HG02884 (cell line): ENCODE measurements at regions not wholly inside any gene's neighbourhood (a gene's known extent, or its start where the extent isn't known, plus 50 kb on each side); places are given as distances from the start of the nearest gene placed in this dataset.

Source experiments
- ATAC-seq: cut with Tn5 transposase; IDR thresholded peaks from one replicate; pipeline ENCODE4 v1.9.1; 2021; ENCODE audit warnings: mild to moderate bottlenecking, moderate library complexity; ENCODE audit not compliant: unreplicated experiment

DNA sequence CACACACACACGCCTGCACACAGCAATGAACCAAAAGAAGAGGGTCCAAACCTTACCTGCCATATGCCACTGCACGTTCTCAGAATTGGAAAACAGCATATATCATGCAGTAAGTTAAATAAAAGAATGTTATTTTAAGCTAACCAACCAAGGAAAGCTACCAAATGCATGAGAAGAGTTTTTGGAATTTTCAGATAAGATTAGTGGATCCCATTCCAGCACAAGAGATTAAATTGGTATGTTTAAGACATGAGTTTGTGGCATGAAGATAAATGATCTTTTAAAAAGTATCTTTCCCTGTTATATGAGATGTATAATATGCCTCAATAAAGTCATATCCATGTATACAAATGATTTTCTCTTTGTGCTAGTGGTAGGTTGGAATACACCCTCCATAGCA is 811.4 kb downstream of the NR2F2 start:
- no peak for ATAC-seq

DNA sequence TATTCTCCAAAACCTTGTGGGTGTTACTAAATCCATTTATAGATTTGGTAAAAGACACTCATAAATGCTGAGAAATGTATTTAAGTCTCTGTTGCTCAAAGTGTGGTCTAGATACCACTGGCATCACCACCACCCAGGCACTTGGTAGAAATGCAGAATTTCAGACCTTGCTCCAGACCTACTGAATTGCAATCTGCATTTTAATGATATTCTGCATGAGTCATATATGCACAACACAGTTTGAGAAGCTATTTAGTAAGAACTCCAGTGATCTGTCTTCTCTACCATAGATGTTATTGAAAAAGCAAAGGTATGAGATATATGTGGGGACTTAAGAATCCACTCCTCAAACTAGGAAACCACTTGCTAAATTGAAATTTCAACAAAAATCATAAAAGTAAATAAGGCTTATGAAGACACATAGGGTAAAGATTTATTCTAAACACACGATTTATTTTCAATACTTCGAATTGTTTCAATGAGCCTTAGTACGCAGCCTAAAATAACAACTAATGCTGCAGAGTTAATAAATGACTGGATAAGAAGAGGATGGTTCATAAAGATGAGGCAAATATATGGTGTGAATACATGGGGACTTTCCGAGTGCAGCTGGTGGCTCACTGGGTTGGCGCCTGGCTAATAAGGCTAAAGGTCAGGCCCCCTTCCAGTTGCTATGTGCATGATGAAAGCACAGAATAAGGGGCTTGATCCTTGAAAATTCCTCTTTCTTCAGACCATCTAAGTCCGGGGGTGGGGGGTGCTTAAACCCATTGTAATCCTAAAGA is 813.3 kb downstream of the NR2F2 start:
- no peak for ATAC-seq

DNA sequence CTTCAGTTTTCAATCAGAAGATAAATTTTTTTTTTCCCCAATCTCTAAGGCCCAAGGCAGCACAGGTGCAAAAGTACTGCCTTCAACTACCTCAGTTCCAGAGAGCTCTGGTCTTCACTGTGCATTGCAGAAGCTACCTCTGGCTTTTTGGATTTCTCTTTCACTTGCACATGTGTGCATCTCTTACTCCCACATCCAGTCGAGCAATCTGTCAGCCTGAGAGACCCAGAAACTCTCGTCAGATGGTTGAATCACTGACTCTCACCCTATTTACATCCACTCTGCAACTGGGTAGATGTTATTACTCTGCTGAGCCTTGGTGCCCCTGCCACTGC is 813.8 kb downstream of the NR2F2 start:
- ATAC-seq, result no peak

DNA sequence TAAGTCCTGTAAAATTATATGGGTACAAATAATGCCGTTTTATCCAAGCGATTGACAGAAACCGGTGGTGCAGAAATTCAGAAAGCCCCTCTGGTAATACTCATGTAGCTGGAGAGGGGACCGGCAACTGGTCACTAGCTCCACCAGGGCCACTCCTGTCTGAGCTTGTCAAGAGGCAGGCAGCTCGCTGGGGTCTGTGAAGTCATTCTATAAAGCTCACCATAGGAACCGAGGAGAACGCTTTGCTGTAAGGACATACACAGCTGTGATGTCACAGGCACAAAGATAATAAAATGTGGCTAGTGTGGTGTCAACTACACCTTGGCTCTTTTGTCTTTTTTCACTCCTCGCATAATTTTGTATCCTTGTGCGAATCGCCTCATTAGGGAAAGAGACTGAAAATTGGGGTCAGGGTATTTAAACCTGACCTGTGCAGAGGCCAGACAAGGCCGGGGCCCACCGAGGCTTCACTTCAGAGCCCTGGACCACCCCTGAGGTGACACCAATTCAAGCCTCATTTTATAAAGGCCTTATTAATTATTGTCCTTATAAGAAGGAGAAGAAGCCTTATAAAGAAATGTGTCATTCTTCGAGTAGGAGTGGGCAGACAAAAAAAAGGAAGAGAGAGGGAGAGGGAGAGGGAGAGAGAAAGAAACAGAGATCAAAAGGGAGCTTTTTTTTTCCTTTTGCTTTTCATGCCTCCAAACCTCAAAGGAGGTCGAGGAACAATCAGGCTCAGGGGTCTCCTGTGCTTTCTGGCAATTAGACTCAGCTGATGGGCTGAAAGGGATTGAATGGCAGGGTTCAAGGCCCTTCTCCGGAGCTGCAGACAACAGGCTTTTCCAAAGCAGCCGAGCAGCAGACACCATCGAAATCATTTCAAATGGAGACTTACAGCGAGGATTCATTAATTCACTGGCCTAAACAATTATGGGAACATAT is 813.3 kb upstream of the ARRDC4 start:
- no peak for ATAC-seq

DNA sequence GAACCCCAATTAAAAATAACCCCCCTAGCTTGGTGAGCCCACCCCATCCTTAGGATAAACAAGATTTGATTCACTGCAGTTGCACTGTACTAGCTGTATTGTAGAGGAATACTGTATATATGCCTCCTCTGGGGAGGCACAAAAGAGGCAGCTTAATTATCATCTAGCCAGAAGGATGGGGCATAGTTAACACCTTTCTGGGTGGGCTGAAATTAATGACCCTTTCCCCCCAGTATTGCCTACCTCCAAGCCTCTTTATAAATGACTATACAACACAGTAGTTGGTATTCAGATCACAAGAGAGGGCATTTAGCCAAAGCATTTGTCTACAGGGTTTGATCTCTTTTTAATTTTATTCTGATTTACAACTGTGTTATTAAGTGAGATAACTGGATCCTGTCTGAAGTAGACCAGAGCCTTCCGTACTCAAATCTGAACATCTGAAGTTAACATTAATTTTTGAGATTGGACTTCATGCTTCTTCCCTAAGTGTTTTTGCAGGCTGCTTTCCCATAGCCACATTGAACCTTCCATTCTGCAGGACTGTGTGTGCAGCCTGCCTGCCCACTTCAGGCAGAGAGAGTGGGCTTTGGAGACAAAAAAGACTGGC is 807.0 kb upstream of the ARRDC4 start:
- ATAC-seq, result no peak

DNA sequence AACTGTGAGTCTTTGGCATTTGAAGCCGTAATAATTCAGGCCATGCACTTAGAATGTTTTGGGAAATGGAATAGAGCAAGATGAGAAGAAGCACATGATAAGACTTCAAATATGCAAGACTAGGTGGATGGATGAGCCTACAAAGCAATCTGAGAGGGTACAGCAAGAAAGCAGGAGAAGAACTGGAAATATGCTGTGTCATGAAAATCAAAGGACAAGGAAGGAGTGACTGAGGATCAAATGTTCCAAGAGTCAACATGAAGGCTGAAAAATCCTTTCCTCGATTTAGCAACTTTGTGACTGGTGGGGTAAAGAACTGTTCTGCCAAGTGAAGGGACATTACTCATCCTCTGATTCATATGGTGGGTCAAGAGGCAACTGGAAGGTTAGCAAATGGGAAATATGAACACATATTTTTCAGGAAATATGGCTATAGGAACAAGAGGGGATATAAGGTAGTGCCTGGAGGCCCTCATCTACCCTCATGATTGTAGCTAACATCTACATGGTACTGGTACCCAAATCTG is 803.7 kb upstream of the ARRDC4 start:
- no peak for ATAC-seq

DNA sequence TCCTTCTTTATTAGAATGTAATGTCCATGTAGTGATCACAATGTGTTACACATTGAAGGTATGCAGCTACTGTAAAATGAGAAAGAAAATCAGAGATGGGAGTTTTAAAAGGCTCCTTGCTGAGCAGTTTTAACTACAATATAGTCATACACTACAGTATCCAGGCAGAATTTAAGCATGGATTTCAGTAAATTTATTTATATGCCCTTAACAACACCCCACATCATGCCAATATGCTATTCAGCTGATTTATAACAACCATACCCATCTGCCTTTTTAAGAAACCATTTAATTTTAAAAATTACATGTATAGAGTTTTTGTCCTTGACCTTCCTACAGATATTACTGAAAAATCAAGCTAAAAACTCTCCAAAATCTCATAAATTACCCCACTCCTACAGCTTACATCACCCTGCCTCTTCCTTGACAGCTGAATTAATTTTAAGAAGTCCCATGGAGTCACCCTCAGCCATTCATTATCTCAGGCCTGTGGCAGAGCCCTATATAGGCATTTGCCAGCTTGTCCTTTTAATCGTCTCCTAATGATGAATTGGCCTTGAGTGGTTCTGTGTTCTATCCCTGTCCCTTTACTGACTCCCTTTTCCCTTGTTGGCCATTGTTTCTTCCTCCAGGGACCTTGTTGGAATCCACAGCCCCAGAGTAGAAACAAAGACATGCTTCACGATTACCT is 797.6 kb upstream of the ARRDC4 start:
- ATAC-seq, result no peak

DNA sequence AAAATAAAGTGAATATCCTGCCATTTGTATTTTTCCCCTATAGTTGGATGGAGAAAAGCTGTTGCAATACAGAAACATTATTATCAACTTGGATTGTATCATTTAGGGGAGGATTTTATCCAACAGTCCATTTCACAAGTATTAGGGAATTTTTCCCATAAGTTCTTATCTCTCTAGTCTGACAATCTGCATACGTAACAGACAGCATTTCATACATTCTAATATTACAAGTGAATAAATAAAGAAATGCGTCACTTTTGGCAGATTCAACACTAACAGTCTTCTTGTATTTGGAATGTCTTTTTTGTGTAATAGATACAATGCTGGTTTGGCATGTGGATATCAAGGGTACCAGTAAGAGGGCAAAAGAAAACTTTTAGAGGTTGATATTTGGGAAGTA is 795.3 kb upstream of the ARRDC4 start:
- no peak for ATAC-seq

DNA sequence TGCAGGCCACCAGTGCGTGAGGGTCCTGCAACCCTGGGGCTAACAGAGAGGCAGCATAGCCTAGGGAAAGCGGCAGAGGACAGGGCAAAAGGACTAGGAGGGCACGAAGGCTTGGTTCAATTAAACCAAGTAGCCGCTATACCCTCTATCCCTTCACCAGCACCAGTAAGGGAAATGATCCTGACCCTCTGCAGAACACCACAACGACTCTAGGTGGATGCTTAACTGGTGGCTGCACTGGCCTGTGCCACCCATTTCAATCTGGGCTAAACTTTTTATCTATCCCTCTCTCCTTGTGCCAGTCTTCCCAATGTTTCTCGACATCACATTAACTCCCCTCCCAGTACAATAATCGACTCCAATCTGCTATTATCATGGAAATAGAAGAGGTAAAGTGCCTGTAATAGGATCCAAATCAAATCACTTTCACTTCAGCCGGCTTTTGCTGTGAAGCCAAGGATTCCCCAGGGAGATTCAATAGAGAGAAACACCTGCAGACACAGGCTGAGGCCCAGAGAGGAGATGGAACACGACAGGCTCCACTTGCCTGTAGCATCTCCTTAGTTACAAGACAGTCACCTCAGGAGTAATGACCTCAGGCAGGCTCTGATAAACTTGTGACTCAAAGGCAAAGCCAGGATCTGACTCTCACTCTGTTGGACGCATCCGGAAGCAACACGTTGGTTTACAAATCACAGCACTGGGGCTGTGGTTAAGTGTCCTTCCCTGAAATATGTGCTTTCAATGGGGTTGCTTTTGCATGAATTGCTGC is 791.6 kb upstream of the ARRDC4 start:
- ATAC-seq, result no peak

DNA sequence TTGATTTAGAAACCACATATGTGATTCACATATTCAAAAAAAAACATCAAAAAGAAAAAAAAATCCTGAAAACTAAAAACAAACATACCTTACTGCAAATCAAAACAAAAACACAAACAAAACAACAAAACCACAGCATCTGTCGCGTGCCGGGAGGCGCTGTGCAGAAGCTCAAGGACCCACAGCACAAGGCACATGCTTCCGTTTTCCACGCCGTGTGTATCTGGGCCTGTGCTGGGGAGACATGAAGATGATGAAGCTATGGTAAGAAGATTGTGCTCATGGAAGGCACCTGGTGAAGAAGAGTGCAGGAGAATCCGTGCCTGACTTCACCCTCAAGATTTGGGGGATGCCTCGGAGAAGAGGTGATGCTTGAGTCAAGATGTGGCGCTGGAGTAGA is 788.9 kb upstream of the ARRDC4 start:
- ATAC-seq, result no peak

DNA sequence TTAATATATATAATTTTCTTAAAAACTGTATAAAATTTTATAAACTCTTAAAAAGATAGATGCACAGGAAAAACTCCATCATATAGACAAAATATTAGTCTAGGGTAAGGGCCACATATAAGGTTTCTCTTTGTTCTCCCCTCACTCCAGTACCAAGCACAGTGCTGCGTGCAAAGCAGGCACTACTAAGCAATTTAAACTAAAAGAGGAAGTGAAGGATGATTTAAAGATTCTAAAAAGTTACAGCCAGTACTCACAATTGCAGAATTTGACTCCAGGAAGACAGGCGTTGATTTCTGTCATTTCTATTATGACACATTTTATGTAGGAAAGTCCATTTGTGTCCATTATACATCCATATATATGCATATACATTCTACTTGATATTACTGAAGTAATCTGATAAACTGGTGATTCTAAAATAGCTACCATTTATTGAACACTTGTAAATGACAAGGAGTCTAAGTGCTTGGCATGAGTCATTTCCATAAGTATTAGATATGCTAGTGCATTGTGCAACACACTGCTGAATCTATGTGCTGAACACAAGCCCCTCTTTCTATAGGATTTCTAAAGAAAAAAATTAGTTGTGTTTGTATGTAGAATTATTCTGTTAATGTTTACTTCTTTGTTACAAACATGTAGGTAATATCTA is 785.5 kb upstream of the ARRDC4 start:
- ATAC-seq, result no peak

DNA sequence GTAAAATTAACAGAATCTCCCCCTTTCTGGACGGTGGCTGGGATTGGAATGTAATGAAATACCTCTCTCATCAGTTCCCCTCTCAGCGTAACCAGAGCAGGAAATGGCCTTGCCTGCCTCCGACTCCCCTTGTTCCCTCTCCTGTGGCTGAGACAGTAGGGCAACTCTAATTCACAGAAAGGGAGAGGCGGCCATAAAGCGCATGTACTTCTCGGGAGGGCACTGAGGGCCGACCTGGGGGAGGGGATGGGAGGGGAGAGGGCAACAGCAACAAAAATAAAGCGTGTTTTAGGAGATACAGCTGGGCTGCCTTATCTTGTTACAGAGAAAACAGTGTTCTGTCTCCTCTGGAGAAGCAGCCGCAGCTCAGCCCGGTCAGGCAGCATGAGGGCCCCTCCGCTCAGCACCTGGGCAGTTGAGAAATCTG is 783.3 kb upstream of the ARRDC4 start:
- no peak for ATAC-seq

DNA sequence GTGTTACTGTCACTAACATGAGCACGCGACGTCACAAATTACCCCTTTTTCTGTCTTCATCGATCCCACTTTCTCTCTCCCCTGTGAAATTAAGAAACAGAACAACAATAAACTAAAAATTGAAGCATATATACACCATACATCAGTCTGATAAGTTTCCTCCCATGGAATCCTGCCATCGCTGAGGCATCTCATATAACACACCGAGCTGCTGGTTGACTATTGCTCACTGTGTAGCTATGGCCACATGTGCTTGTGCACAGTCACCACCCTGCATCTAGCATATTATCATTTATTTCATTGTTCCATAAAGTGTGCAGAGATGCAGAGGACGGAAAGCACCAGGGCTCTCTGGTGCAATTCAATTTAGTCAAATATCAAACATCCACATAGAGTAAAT is 777.9 kb upstream of the ARRDC4 start:
- ATAC-seq, result no peak

DNA sequence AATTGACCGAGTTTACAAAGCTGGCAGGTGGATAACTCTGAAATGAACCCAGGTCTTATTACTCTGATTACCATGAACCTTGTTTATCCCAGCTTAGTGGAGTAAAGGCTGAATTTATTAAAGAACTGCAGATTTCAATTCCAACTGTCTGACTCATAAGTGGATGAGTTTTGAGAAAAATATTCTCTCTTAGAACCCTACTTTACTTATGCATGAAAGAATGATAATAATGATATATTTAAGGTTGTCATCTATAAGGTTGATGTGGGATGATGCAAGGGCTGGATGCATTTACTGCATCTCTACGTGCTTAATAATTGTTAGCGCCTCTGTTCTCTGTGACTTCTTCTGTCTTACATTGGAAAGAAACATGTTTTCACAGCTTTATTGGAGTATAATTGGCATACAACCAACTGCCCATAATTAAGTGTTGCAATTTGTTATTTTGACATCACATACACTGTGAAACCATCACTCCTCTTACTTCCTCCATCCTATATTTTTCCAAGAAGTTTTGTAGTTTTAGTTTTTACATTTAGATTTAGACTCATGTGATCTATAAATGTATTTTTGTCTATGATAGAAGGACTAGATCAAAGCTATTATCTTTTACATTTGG is 771.2 kb upstream of the ARRDC4 start:
- ATAC-seq, result no peak

DNA sequence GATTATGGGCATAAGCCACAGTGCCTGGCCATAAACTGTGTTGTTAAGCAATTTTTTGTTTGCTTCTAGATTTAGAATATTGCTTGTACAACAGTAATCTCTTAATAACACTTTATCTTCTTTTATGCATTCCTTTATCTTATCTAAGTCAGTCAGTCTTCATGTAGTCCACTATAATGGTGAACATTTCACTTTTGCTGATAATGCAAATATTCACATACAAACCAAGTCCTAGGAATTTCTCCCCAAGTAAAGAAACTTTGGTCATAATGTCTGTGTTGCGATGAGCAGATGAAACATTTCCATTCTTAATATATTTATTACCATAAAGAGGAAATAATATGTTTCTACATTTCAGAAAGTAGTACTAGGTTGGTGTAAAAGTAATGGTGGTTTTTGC is 765.8 kb upstream of the ARRDC4 start:
- ATAC-seq, result no peak

DNA sequence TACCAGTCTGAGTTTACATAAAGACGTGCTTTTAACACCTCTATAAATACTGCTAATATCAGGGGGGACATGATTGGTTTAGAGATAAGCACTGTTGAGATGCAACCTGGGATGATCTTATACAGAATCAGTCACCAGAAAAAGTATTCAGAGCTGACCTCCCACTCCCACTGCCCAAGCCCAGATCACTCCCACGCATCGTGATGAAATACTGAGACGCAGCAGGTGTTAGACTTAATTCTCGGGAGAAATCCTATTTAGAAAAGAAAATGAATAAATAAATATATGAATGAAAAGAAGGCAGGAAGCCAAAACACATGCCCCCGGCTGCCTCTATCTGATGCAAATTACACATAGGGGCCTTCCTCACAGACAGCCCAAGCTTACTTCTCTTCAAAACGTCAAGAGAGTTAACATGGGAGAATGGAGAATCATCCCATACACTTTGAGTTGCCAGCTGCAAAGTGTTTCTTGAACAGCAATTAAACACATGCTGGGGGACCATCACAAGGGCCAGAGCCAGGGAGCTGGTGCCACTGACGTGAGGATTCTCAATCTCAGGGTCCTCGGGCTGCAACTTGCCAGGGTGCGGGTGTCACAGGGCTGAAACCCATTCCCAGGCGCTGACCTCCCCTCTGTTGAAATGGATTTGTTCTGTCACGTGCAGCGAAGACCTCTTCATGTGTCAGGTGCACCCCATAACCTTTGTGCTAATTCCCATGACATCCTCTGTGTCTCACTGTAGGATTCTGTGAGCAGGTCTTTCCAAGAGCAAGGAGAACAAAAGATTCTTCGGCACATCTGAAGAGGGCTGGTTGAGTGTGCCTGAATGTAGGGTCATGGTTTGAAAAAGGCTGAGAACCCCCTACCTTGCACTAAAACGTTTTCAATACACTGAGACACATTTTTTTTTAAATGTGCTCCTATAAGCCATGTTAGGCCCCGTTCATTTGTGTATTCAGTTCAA is 764.2 kb upstream of the ARRDC4 start:
- ATAC-seq, result no peak

DNA sequence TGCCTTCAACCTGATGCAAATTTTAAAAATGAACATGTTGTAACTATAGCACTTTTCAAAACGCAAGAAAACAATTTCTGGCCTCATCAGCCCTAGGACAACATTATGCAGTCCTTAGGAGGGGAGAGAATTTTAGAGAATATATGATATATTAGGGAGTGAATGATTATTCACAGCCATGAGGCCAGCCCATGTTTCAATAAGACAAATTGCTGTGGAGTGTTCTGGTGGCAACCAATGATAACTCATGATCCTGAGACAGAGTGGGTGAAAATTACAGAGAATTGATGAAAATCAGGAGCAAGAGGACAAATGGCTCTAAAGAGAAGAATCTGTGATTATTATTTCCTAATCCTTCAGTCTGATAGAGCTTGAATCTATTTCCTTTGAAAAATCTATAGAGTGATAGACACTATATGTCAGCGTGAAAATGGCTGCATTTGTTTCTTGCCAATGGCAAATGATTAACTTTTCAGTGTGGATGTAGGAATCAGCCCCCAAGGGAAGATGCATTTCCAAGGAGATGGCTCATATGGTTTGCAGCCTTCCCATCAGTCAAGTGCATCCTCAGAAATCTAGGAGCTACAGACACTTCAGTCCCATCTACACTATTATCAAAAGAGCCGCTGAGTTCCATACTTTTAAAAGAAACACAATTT is 761.0 kb upstream of the ARRDC4 start:
- no peak for ATAC-seq

DNA sequence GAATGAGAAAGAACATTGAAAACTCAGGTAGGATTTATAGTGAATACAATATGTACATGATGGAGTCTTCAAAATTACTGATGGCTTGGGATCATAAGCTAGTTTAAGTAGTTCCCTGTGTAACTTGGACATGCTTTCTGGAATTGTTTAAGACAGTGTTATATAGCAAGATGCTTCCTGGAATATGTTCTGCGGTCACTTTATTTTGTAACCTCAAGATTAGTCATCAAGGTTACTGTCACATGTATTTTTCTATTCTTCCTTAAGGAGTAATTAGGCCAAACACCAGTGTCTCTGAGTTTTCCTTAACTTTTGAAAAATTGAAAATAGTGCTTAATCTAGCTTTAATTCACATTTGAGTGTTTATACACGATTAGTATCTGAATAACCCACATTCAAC is 760.3 kb upstream of the ARRDC4 start:
- ATAC-seq, result no peak
